Prostate gland (tissue), 2 donors: ENCODE measurements at regions not wholly inside any gene's neighbourhood (a gene's known extent, or its start where the extent isn't known, plus 50 kb on each side); places are given as distances from the start of the nearest gene placed in this dataset.

ENCODE experiments used
- small RNA-seq, 2 donors: library from RNA; depleted of rRNA; stranded (forward); fragments of <200 nt; gene quantifications; one replicate each; pipeline ENCODE3, GENCODE V24; 2016

Small RNA genes lying in the stretch of these regions (small RNA-seq; reads per million reads assigned to genes)
- gene AL591926.1: 0 reads per million in 2 donors
- 0 reads per million in 2 donors for gene AL591926.4
- 0 reads per million in 2 donors for gene AL591926.5
- gene AL591926.6: 0 reads per million in 2 donors
- 0 reads per million in 2 donors for gene AL591926.8
- gene AL591926.9: 0 reads per million in 2 donors
- 0 reads per million in 2 donors for gene RF00019
- gene RF00156: 0 reads per million in 2 donors
- gene RN7SL565P: 0 reads per million in 2 donors
